ENCODE measurements at regions not wholly inside any gene's neighbourhood (a gene's known extent, or its start where the extent isn't known, plus 50 kb on each side); places are given as distances from the start of the nearest gene placed in this dataset.

DNA sequence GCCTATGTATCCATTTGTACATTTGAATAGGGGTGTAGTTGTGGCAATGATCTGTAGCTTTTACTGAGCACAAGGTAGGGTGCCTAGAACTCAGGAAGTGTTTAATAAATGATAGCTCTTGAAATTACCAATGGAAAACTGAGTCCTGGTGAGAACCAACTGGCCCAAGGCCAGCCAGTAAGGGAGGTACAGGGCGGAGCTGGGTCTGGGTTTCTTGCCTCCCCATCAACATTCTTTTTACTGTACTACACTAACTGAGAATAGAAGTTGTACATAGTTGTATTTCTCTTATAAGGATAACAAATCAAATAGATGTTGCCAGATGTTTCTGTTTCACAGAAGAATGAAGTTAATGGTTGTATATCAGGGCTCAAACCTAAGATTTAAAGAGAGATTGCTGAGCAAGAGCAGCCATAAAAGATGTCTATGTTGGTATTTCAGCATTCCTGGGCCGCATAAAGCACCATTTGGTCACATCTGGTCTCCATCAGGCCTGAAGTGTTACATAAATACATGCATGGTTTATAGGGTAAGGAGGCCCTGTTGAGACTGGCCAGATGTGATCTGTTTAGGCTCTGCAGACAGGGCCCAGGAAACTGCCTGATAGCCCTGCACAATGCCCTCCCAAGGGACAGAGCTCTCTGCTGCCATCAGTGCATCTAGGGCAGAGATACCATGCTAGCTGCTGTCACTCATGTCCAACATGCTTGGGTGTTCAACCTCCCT lies 210.5 kb downstream of the NXNL2 start:
- H3K4me2 ChIP-seq: no peak overlapping the region
- H3K4me3 ChIP-seq (ENCODE audit: low read depth in 2 of 2, low read length in 1 of 2): no peak overlapping the region
- no peaks in the 10 kb centered on the region for H3K27me3 ChIP-seq (ENCODE audit: insufficient read depth)
- peak overlapping the region; percentile 58 to 84; a peak in 3 of 4 replicates for H3K27ac ChIP-seq (ENCODE audit: low read depth in 2 of 2, low read length in 1 of 2)
- H3K79me2 ChIP-seq (ENCODE audit: insufficient read depth): no peaks in the 10 kb centered on the region
- H3K4me1 ChIP-seq (ENCODE audit: control insufficient read depth in 1 of 2, insufficient read depth in 2 of 2, low read depth in 1 of 2, low read length in 1 of 2): peaks cover 39 to 49% of the 10 kb centered on the region in 2 experiments
- H3K9me3 ChIP-seq: no peaks in the 10 kb centered on the region
- H4K20me1 ChIP-seq (ENCODE audit: insufficient read depth): no peaks in the 10 kb centered on the region
- H2AFZ ChIP-seq (ENCODE audit: low read depth): no peak overlapping the region
- no peaks in the 10 kb centered on the region for H3K9me2 ChIP-seq
- H3K36me3 ChIP-seq (replicated peaks in 1 of 2; ENCODE audit: control insufficient read depth in 1 of 2, insufficient read depth in 2 of 2, low read length in 1 of 2): no peaks in the 10 kb centered on the region
- WGBS (ENCODE audit: low lambda C conversion rate): 41% methylated on average over 2 of the region's 2 CpGs
- H3F3A ChIP-seq (replicated peaks; ENCODE audit: insufficient read depth): no peaks in the 10 kb centered on the region
- DNase-seq: peak; percentile 84
- ChIA-PET CTCF (interaction anchor here (0.9 to 2.0 kb wide), 4 partner anchors 9 to 247 kb away, joined by 3 to 6 read pairs (median 4); partner anchors contain the start of gene S1PR3), POLR2A (interaction anchor here (0.6 kb wide), 1 partner anchor 1017 kb away, joined by 3 read pairs; no protein-coding TSS in a partner anchor)
- H3K9ac ChIP-seq: no peak overlapping the region
- TF ChIP-seq EZH2phosphoT487 (IDR thresholded peaks at IDR 0.05; ENCODE audit: borderline replicate concordance, low read depth): no peak
- TF ChIP-seq FOXM1 (IDR thresholded peaks at IDR 0.05; ENCODE audit: low read depth): peak; percentile 87
- TF ChIP-seq FOXJ3 (CRISPR knock-in tag; IDR thresholded peaks at IDR 0.05): peak; percentile 97
- peak; percentile 99 for TF ChIP-seq TCF12 (IDR thresholded peaks at IDR 0.05)
- TF ChIP-seq TAF1 (IDR thresholded peaks at IDR 0.05; ENCODE audit: borderline replicate concordance, low read depth, low read length): no peak
- TF ChIP-seq MEF2A (IDR thresholded peaks at IDR 0.05; ENCODE audit: borderline replicate concordance, low read depth): 0 out of 2 replicates have a peak, but pooled peaks have one; percentile 17
- TF ChIP-seq MAX (IDR thresholded peaks at IDR 0.05; ENCODE audit: low read depth): no peak
- TF ChIP-seq JUND (IDR thresholded peaks at IDR 0.05): peak; percentile 65
- no peak for TF ChIP-seq YY1 (IDR thresholded peaks at IDR 0.05; ENCODE audit: low read depth)
- TF ChIP-seq RXRA (IDR thresholded peaks at IDR 0.05; ENCODE audit: borderline replicate concordance, low read depth): no peak
- peak; percentile 93 for TF ChIP-seq POLR2AphosphoS5 (IDR thresholded peaks at IDR 0.05; ENCODE audit: low read depth, low read length)
- no peak for TF ChIP-seq RFX5 (IDR thresholded peaks at IDR 0.05; ENCODE audit: low read length)
- peak; percentile 91 for TF ChIP-seq CHD2 (IDR thresholded peaks at IDR 0.05; ENCODE audit: low read length, partially characterized antibody)
- peak; percentile 92 for TF ChIP-seq GATA2 (CRISPR knock-in tag; IDR thresholded peaks at IDR 0.05)
- TF ChIP-seq RAD21 (IDR thresholded peaks at IDR 0.05; ENCODE audit: low read length): peak; percentile 44
- no peak for TF ChIP-seq FOSL2 (IDR thresholded peaks at IDR 0.05; ENCODE audit: borderline replicate concordance, low read depth)
- TF ChIP-seq, protein P1, sequence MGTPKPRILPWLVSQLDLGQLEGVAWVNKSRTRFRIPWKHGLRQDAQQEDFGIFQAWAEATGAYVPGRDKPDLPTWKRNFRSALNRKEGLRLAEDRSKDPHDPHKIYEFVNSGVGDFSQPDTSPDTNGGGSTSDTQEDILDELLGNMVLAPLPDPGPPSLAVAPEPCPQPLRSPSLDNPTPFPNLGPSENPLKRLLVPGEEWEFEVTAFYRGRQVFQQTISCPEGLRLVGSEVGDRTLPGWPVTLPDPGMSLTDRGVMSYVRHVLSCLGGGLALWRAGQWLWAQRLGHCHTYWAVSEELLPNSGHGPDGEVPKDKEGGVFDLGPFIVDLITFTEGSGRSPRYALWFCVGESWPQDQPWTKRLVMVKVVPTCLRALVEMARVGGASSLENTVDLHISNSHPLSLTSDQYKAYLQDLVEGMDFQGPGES (IDR thresholded peaks at IDR 0.05; ENCODE audit: low read depth, low read length): no peak
- TF ChIP-seq SIN3A (IDR thresholded peaks at IDR 0.05; ENCODE audit: borderline replicate concordance, low read depth, low read length): no peak
- no peak for TF ChIP-seq ELF1 (IDR thresholded peaks at IDR 0.05)
- no peak for TF ChIP-seq GABPA (IDR thresholded peaks at IDR 0.05; ENCODE audit: low read depth)
- TF ChIP-seq ZBTB33 (IDR thresholded peaks at IDR 0.05; ENCODE audit: borderline replicate concordance, low read depth): 0 out of 2 replicates have a peak, but pooled peaks have one; percentile 29
- peak; percentile 89 to 99 for TF ChIP-seq EP300 (IDR thresholded peaks at IDR 0.05; ENCODE audit: borderline replicate concordance in 1 of 2, low read depth in 1 of 2, low read length in 1 of 2)
- TF ChIP-seq RCOR1 (IDR thresholded peaks at IDR 0.05; ENCODE audit: low read length): peak; percentile 100
- TF ChIP-seq REST (IDR thresholded peaks at IDR 0.05; ENCODE audit: low read depth, low read length): no peak
- no peak for TF ChIP-seq CTCF (IDR thresholded peaks at IDR 0.05)
